ENCODE measurements at regions not wholly inside any gene's neighbourhood (a gene's known extent, or its start where the extent isn't known, plus 50 kb on each side); places are given as distances from the start of the nearest gene placed in this dataset.

GRCh38 chr6:12485226-12485764, 195.1 kb downstream of the EDN1 start:
- TF ChIP-seq, protein P1, sequence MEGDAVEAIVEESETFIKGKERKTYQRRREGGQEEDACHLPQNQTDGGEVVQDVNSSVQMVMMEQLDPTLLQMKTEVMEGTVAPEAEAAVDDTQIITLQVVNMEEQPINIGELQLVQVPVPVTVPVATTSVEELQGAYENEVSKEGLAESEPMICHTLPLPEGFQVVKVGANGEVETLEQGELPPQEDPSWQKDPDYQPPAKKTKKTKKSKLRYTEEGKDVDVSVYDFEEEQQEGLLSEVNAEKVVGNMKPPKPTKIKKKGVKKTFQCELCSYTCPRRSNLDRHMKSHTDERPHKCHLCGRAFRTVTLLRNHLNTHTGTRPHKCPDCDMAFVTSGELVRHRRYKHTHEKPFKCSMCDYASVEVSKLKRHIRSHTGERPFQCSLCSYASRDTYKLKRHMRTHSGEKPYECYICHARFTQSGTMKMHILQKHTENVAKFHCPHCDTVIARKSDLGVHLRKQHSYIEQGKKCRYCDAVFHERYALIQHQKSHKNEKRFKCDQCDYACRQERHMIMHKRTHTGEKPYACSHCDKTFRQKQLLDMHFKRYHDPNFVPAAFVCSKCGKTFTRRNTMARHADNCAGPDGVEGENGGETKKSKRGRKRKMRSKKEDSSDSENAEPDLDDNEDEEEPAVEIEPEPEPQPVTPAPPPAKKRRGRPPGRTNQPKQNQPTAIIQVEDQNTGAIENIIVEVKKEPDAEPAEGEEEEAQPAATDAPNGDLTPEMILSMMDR (conservative IDR thresholded peaks at IDR 0.05 in 1 of 2, IDR thresholded peaks at IDR 0.05 in 1 of 2; ENCODE audit: low read depth in 1 of 2, low read length in 2 of 2), result no peak
- TF ChIP-seq EZH2 (IDR thresholded peaks at IDR 0.05; ENCODE audit: low read length, missing control alignments), result no peak

Measured in fibroblast of lung (primary cell).